Caco-2 (cell line): ENCODE measurements at regions not wholly inside any gene's neighbourhood (a gene's known extent, or its start where the extent isn't known, plus 50 kb on each side); places are given as distances from the start of the nearest gene placed in this dataset.
"Not testable (repeated sequence)": the region's sequence is repeated elsewhere in the genome, so short reads cannot be mapped to it uniquely, and the experiment has no call there.

Source experiments
- BruUV-seq: library from RNA; stranded (reverse); fragments of 400-500 nt; replicated peaks from 2 replicates; lab custom pipeline; 2021; lab: Mats Ljungman, UMichigan
- CTCF ChIA-PET: fragments of 300-600 bp; sonication (Branson Sonifier 250); formaldehyde crosslinking; loops from one replicate; lab custom pipeline; 2022; ENCODE audit warnings: antibody characterized with exemption; lab: Charles Lee
- POLR2A ChIA-PET: fragments of 300-600 bp; sonication (Branson Sonifier 250); formaldehyde crosslinking; loops from one replicate; lab custom pipeline; 2022; ENCODE audit warnings: antibody characterized with exemption; lab: Charles Lee
- DNase-seq, 2 experiments: peaks; one replicate each; pipeline versions ENCODE4 v3.0.0 to v3.0.0-alpha.2; 2020 to 2022
- H3K27me3 ChIP-seq: replicated peaks from 2 replicates; pipeline ENCODE4 v1.6.0; 2011; ENCODE audit warnings: low read length; ENCODE audit not compliant: control insufficient read depth, insufficient read depth
- H3K36me3 ChIP-seq: 2 replicates; pipeline ENCODE4 v1.5.1; 2011; ENCODE audit warnings: low read length; ENCODE audit not compliant: control insufficient read depth, insufficient read depth
- H3K4me1 ChIP-seq: fragments of 250-450 bp; sonication (Bioruptor Pico); 2 replicates; pipeline ENCODE4 v1.5.1; 2020; ENCODE audit warnings: mild to moderate bottlenecking
- H3K4me3 ChIP-seq: 2 replicates; pipeline ENCODE4 v1.5.1; 2011; ENCODE audit warnings: low read depth, mild to moderate bottlenecking, control low read depth, low read length
- H3K9me3 ChIP-seq: fragments of 250-450 bp; sonication (Bioruptor Pico); 2 replicates; pipeline ENCODE4 v1.5.1; 2020; ENCODE audit warnings: mild to moderate bottlenecking, moderate library complexity
- H3K27ac Mint-ChIP-seq: one replicate; pipeline ENCODE4 v1.8.0; 2022; ENCODE audit warnings: mixed read lengths; ENCODE audit not compliant: unreplicated experiment
- H3K27me3 Mint-ChIP-seq: one replicate; pipeline ENCODE4 v1.8.0; 2022; ENCODE audit warnings: mixed read lengths; ENCODE audit not compliant: insufficient read depth, unreplicated experiment
- H3K36me3 Mint-ChIP-seq: one replicate; pipeline ENCODE4 v1.8.0; 2022; ENCODE audit warnings: mild to moderate bottlenecking, mixed read lengths; ENCODE audit not compliant: insufficient read depth, unreplicated experiment
- H3K4me1 Mint-ChIP-seq: one replicate; pipeline ENCODE4 v1.8.0; 2022; ENCODE audit warnings: low read depth, mixed read lengths; ENCODE audit not compliant: unreplicated experiment
- H3K4me3 Mint-ChIP-seq: one replicate; pipeline ENCODE4 v1.8.0; 2022; ENCODE audit warnings: mild to moderate bottlenecking, moderate library complexity, mixed read lengths; ENCODE audit not compliant: unreplicated experiment
- H3K9me3 Mint-ChIP-seq: one replicate; pipeline ENCODE4 v1.8.0; 2022; ENCODE audit warnings: mixed read lengths; ENCODE audit not compliant: unreplicated experiment
- intact Hi-C: fragments of 100-400 bp; cut with micrococcal nuclease; formaldehyde crosslinking; loops from one replicate; pipeline ENCODE4 v1.10.0; 2022; ENCODE audit not compliant: unreplicated experiment
- TF ChIP-seq, protein P1 (sequence below), 2 experiments: fragments of 200-600 bp in 1 of 2; IDR thresholded peaks; 1 replicate in 1 of 2; 2 replicates in 1 of 2; pipeline versions ENCODE4 v1.5.1 to v1.8.0; 2011 to 2022; ENCODE audit warnings: antibody characterized with exemption in 1 of 2, control low read depth in 1 of 2, inconsistent platforms in 1 of 2, low read depth in 1 of 2, low read length in 1 of 2, mild to moderate bottlenecking in 1 of 2, moderate library complexity in 1 of 2; ENCODE audit not compliant: insufficient read depth in 1 of 2, severe bottlenecking in 1 of 2, unreplicated experiment in 1 of 2

- H3K36me3 Mint-ChIP-seq: no peaks in the 10 kb centered on the region
- no TSS peak for BruUV-seq
- Histone ChIP-seq H3K27me3 (no peaks in the 10 kb centered on the region), H3K36me3 (no peaks in the 10 kb centered on the region), H3K4me1 (no peaks in the 10 kb centered on the region), H3K9me3 (no peaks in the 10 kb centered on the region), H3K4me3 (no peak overlapping the region)
- H3K27ac Mint-ChIP-seq: no peak overlapping the region
- ChIA-PET CTCF (no interaction called here), POLR2A (no interaction called here)
- H3K27me3 Mint-ChIP-seq: no peaks in the 10 kb centered on the region
- intact Hi-C loops: no loop called here
- TF ChIP-seq, protein P1, sequence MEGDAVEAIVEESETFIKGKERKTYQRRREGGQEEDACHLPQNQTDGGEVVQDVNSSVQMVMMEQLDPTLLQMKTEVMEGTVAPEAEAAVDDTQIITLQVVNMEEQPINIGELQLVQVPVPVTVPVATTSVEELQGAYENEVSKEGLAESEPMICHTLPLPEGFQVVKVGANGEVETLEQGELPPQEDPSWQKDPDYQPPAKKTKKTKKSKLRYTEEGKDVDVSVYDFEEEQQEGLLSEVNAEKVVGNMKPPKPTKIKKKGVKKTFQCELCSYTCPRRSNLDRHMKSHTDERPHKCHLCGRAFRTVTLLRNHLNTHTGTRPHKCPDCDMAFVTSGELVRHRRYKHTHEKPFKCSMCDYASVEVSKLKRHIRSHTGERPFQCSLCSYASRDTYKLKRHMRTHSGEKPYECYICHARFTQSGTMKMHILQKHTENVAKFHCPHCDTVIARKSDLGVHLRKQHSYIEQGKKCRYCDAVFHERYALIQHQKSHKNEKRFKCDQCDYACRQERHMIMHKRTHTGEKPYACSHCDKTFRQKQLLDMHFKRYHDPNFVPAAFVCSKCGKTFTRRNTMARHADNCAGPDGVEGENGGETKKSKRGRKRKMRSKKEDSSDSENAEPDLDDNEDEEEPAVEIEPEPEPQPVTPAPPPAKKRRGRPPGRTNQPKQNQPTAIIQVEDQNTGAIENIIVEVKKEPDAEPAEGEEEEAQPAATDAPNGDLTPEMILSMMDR (IDR thresholded peaks at IDR 0.05; ENCODE audit: insufficient read depth in 1 of 2, low read depth in 1 of 2, low read length in 1 of 2, severe bottlenecking in 1 of 2, unreplicated experiment in 1 of 2): no peak
- H3K4me1 Mint-ChIP-seq: no peaks in the 10 kb centered on the region
- DNase-seq: no peak
- H3K9me3 Mint-ChIP-seq: no peaks in the 10 kb centered on the region
- no peak overlapping the region for H3K4me3 Mint-ChIP-seq
These were observed 398.2 kb downstream of the NFIB start for GRCh38 chr9:13915591-13916301.

DNA sequence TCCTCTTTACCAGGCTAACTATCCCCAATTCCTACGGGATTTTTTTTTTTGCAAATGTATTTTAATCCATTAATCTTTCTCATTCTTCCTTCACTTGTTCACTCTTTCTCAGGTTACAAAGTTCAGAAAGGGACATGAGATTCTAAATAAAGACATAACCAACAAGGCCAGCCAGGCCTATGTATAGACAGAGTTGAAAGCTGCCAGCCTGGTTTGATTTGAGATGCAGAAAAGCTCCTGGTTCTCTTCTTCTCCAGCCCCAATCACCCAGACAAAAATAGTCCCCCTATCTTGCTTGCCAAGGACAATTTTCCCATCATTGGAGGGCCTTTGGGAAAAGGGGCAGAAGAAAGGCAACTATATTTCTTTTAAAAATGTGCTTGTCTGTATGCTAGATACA is 398.8 kb downstream of the NFIB start:
- intact Hi-C loops: no loop called here
- Histone ChIP-seq H3K4me1 (no peaks in the 10 kb centered on the region), H3K27me3 (no peaks in the 10 kb centered on the region), H3K36me3 (no peaks in the 10 kb centered on the region), H3K4me3 (no peak overlapping the region), H3K9me3 (no peaks in the 10 kb centered on the region)
- H3K36me3 Mint-ChIP-seq: no peaks in the 10 kb centered on the region
- H3K4me3 Mint-ChIP-seq: no peak overlapping the region
- H3K4me1 Mint-ChIP-seq: no peaks in the 10 kb centered on the region
- no peaks in the 10 kb centered on the region for H3K27me3 Mint-ChIP-seq
- BruUV-seq: no TSS peak
- CTCF ChIA-PET: no interaction called here
- TF ChIP-seq, protein P1 (IDR thresholded peaks at IDR 0.05; ENCODE audit: insufficient read depth in 1 of 2, low read depth in 1 of 2, low read length in 1 of 2, severe bottlenecking in 1 of 2, unreplicated experiment in 1 of 2): no peak
- no peaks in the 10 kb centered on the region for H3K9me3 Mint-ChIP-seq
- DNase-seq: no peak
- POLR2A ChIA-PET: no interaction called here
- H3K27ac Mint-ChIP-seq: no peak overlapping the region

- ChIA-PET CTCF (no interaction called here), POLR2A (no interaction called here)
- Histone ChIP-seq H3K4me1 (no peaks in the 10 kb centered on the region), H3K9me3 (no peaks in the 10 kb centered on the region), H3K27me3 (no peaks in the 10 kb centered on the region), H3K36me3 (no peaks in the 10 kb centered on the region), H3K4me3 (no peak overlapping the region)
- TF ChIP-seq, protein P1 (IDR thresholded peaks at IDR 0.05; ENCODE audit: insufficient read depth in 1 of 2, low read depth in 1 of 2, low read length in 1 of 2, severe bottlenecking in 1 of 2, unreplicated experiment in 1 of 2): no peak
- H3K9me3 Mint-ChIP-seq: no peaks in the 10 kb centered on the region
- H3K4me1 Mint-ChIP-seq: no peaks in the 10 kb centered on the region
- no peaks in the 10 kb centered on the region for H3K27me3 Mint-ChIP-seq
- DNase-seq: no peak
- no peak overlapping the region for H3K4me3 Mint-ChIP-seq
- intact Hi-C loops: no loop called here
- H3K36me3 Mint-ChIP-seq: no peaks in the 10 kb centered on the region
- H3K27ac Mint-ChIP-seq: no peak overlapping the region
- BruUV-seq: no TSS peak
These were observed 402.5 kb downstream of the NFIB start for GRCh38 chr9:13911473-13911872.

DNA sequence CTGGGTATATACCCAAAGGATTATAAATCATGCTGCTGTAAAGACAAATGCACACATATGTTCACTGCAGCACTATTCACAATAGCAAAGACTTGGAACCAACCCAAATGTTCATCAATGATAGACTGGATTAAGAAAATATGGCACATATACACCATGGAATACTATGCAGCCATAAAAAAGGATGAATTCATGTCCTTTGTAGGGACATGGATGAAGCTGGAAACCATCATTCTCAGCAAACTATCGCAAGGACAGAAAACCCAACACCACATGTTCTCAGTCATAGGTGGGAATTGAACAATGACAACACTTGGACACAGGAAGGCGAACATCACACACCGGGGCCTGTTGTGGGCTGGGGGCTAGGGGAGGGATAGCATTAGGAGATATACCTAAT is 406.1 kb downstream of the NFIB start:
- POLR2A ChIA-PET, H3K27me3 Mint-ChIP-seq, H3K9me3 ChIP-seq, H3K27me3 ChIP-seq, H3K4me3 Mint-ChIP-seq, H3K36me3 Mint-ChIP-seq, H3K4me1 ChIP-seq, H3K36me3 ChIP-seq, H3K27ac Mint-ChIP-seq, DNase-seq, CTCF ChIA-PET, H3K9me3 Mint-ChIP-seq, BruUV-seq, H3K4me1 Mint-ChIP-seq, intact Hi-C loops, H3K4me3 ChIP-seq: not testable (repeated sequence)
